Heart right ventricle (tissue), 16 donors: ENCODE measurements at regions not wholly inside any gene's neighbourhood (a gene's known extent, or its start where the extent isn't known, plus 50 kb on each side); places are given as distances from the start of the nearest gene placed in this dataset.

ENCODE experiments used
- ATAC-seq, 8 donors: fragments of 200-7000 bp; cut with Tn5 transposase; one replicate each; pipeline ENCODE4 v1.9.1; 2020; ENCODE audit warnings: mild to moderate bottlenecking in 8 of 8, moderate library complexity in 8 of 8, moderate number of reproducible peaks in 1 of 8
- DNase-seq, 2 donors: peaks; one replicate each; pipeline ENCODE4 v3.0.0-alpha.2; 2020
- H3K27ac ChIP-seq, 10 donors: fragments of 200-600 bp; sonication (generic) in 2 of 10; one replicate each; pipeline versions ENCODE4 v1.5.0 to v1.8.0; 2020 to 2022; ENCODE audit warnings: mild to moderate bottlenecking in 3 of 10
- H3K27me3 ChIP-seq, 7 donors: fragments of 200-600 bp; one replicate each; pipeline ENCODE4 v1.8.0; 2021 to 2022; ENCODE audit warnings: mild to moderate bottlenecking in 2 of 7
- H3K36me3 ChIP-seq, 9 donors: fragments of 200-600 bp; sonication (generic) in 1 of 9; one replicate each; pipeline versions ENCODE4 v1.5.0 to v1.8.0; 2020 to 2022; ENCODE audit warnings: mild to moderate bottlenecking in 2 of 9
- H3K4me1 ChIP-seq, 9 donors: fragments of 200-600 bp; sonication (generic) in 1 of 9; one replicate each; pipeline versions ENCODE4 v1.5.0 to v1.8.0; 2020 to 2022; ENCODE audit warnings: mild to moderate bottlenecking in 4 of 9
- H3K4me3 ChIP-seq, 10 donors: fragments of 200-600 bp; sonication (generic) in 2 of 10; one replicate each; pipeline versions ENCODE4 v1.5.0 to v1.8.0; 2020 to 2022; ENCODE audit warnings: mild to moderate bottlenecking in 7 of 10, moderate library complexity in 2 of 10
- H3K9me3 ChIP-seq, 11 donors: fragments of 200-600 bp in 10 of 11; sonication (generic) in 2 of 11; one replicate each; pipeline versions ENCODE4 v1.5.0 to v1.8.0; 2013 to 2022; ENCODE audit warnings: mild to moderate bottlenecking in 2 of 11, control low read depth in 1 of 11, moderate library complexity in 1 of 11
- CTCF ChIP-seq, 9 donors: fragments of 200-600 bp; sonication (generic) in 2 of 9; IDR thresholded peaks; one replicate each; pipeline versions ENCODE4 v1.5.0 to v1.8.0; 2021 to 2022; ENCODE audit warnings: antibody characterized with exemption in 9 of 9, mild to moderate bottlenecking in 5 of 9, moderate library complexity in 1 of 9
- WGBS, 2 donors: extraction: QIAGEN DNeasy Blood & Tissue Kit; methylation state at CpG; one replicate each; pipeline ENCODE4 v1.1.7; 2013; ENCODE audit warnings: inconsistent platforms in 1 of 2; 5-methylcytosine and 5-hydroxymethylcytosine counted together
- intact Hi-C, 10 donors: fragments of 100-400 bp; cut with DNase I; formaldehyde crosslinking; loops; one replicate each; pipeline versions ENCODE4 v1.11.1 to v1.14.2; 2022
- donor health status: Arrhythmogenic right ventricular cardiomyopathy.
- donor health status: ischemic (EF 13 %, LVEDD 7.1; RV severe dilation, severe dysfunction).
- donor health status: healthy with polysubstance abuse.
- donor health status: DM: no; HTN: yes; CAD: no.
- donor health status: DM: no; HTN: no; CAD: no.
- donor health status: ischemic (EF 25% LVEDD 6.9; RV normal size, moderate dysfunction).
- donor health status: ischemic (EF 25% LVEDD 5.7; RV mildly dilated, moderate dysfunction).
- donor health status: healthy.
- donor health status: DM: yes; HTN: yes; CAD: no.
- donor health status: Ischemic cardiomyopathy.
- donor health status: ischemic (EF 35%, LVEDD 5.7; RV mildly dilated, moderate dysfunction).
- donor health status: nonischemic (EF 11% LVEDD 7.7; RV severe dilation, severe dysfunction).
- donor health status: DM: yes; HTN: yes; CAD: no.
- donor health status: PGD.
- donor health status: ischemic (EF 29% LVEDD 5.4; RV normal size, mild dysfunction).
- donor health status: nonischemic (EF 23%, LVEDD 6.1; RV moderate dilation, normal function).

GRCh38 chr7:92916770-92917224 is 80.4 kb upstream of the CDK6 start:
- intact Hi-C loops, result no loop called here
- no peak for TF ChIP-seq CTCF (IDR thresholded peaks at IDR 0.05)
- Histone ChIP-seq H3K36me3 (no peaks in the 10 kb centered on the region), H3K9me3 (peaks cover 0 to 9% (median 0%) of the 10 kb centered on the region in 11 donors), H3K27ac (no peak overlapping the region), H3K27me3 (no peaks in the 10 kb centered on the region), H3K4me3 (no peak overlapping the region), H3K4me1 (peaks cover 0 to 9% (median 0%) of the 10 kb centered on the region in 9 donors)
- WGBS, 2 donors, result 20 to 25% methylated on average over 3 of the region's 3 CpGs
- DNase-seq (no peak), ATAC-seq (no peak)

- peaks cover 0 to 9% (median 0%) of the 10 kb centered on the region in 9 donors for H3K4me1 ChIP-seq
- no peak overlapping the region for H3K27ac ChIP-seq
- H3K9me3 ChIP-seq, result peaks cover 0 to 3% (median 0%) of the 10 kb centered on the region in 11 donors
- H3K4me3 ChIP-seq, result no peak overlapping the region
- ATAC-seq (no peak), DNase-seq (no peak)
- intact Hi-C loops, result no loop called here
- WGBS, 2 donors, result 70 to 77% methylated on average over 3 of the region's 3 CpGs
- TF ChIP-seq CTCF (IDR thresholded peaks at IDR 0.05), result no peak
- H3K27me3 ChIP-seq, result no peaks in the 10 kb centered on the region
- no peaks in the 10 kb centered on the region for H3K36me3 ChIP-seq
Observed at GRCh38 chr7:92915348-92915747, 79.0 kb upstream of the CDK6 start.

GRCh38 chr7:92914645-92915044 is 78.3 kb upstream of the CDK6 start:
- peaks cover 0 to 9% (median 0%) of the 10 kb centered on the region in 9 donors for H3K4me1 ChIP-seq
- intact Hi-C loops, result no loop called here
- no peaks in the 10 kb centered on the region for H3K9me3 ChIP-seq
- no peaks in the 10 kb centered on the region for H3K36me3 ChIP-seq
- 34 to 51% methylated on average over 2 of the region's 2 CpGs for WGBS, 2 donors
- no peak overlapping the region for H3K27ac ChIP-seq
- TF ChIP-seq CTCF (IDR thresholded peaks at IDR 0.05), result no peak
- no peak overlapping the region for H3K4me3 ChIP-seq
- ATAC-seq (no peak), DNase-seq (no peak)
- no peaks in the 10 kb centered on the region for H3K27me3 ChIP-seq

- DNase-seq (no peak), ATAC-seq (no peak)
- H3K4me3 ChIP-seq, result no peak overlapping the region
- no peak for TF ChIP-seq CTCF (IDR thresholded peaks at IDR 0.05)
- no peaks in the 10 kb centered on the region for H3K36me3 ChIP-seq
- 96% methylated on average over 3 of the region's 3 CpGs for WGBS, 2 donors
- no peaks in the 10 kb centered on the region for H3K27me3 ChIP-seq
- peaks cover 0 to 9% (median 0%) of the 10 kb centered on the region in 9 donors for H3K4me1 ChIP-seq
- no peak overlapping the region for H3K27ac ChIP-seq
- no peaks in the 10 kb centered on the region for H3K9me3 ChIP-seq
- intact Hi-C loops, result no loop called here
Observed at GRCh38 chr7:92913849-92914248, 77.5 kb upstream of the CDK6 start.
